H9 (cell line): ENCODE measurements at regions not wholly inside any gene's neighbourhood (a gene's known extent, or its start where the extent isn't known, plus 50 kb on each side); places are given as distances from the start of the nearest gene placed in this dataset.

Experiments used
- DNase-seq: peaks from one replicate; pipeline ENCODE4 v3.0.0-alpha.2; 2017
- H2AFZ ChIP-seq: one replicate; pipeline ENCODE4 v1.6.1; 2013; ENCODE audit warnings: mild to moderate bottlenecking, low read length, control low read depth, moderate library complexity
- H2AK5ac ChIP-seq: 2 replicates; pipeline ENCODE4 v1.6.1; 2013; ENCODE audit warnings: low read length, control low read depth, mixed read lengths; ENCODE audit not compliant: insufficient read length
- H2BK120ac ChIP-seq: one replicate; pipeline ENCODE4 v1.6.1; 2013; ENCODE audit warnings: low read depth, mild to moderate bottlenecking, low read length, control low read depth, inconsistent platforms; ENCODE audit not compliant: poor library complexity, severe bottlenecking
- H2BK12ac ChIP-seq: 2 replicates; pipeline ENCODE4 v1.6.1; 2013; ENCODE audit warnings: low read length, control low read depth, mixed read lengths, low read depth; ENCODE audit not compliant: insufficient read length
- H2BK15ac ChIP-seq: 2 replicates; pipeline ENCODE4 v1.6.1; 2013; ENCODE audit warnings: low read depth, low read length, control low read depth
- H2BK20ac ChIP-seq: one replicate; pipeline ENCODE4 v1.6.1; 2013; ENCODE audit warnings: low read depth, mild to moderate bottlenecking, low read length, control low read depth, inconsistent platforms; ENCODE audit not compliant: poor library complexity, severe bottlenecking
- H2BK5ac ChIP-seq: 2 replicates; pipeline ENCODE4 v1.6.1; 2013; ENCODE audit warnings: low read length, control low read depth, mixed read lengths; ENCODE audit not compliant: insufficient read length
- H3K14ac ChIP-seq: 2 replicates; pipeline ENCODE4 v1.6.1; 2013; ENCODE audit warnings: low read length, control low read depth; ENCODE audit not compliant: insufficient read depth
- H3K18ac ChIP-seq: 2 replicates; pipeline ENCODE4 v1.6.1; 2013; ENCODE audit warnings: low read depth, mild to moderate bottlenecking, mixed read lengths, low read length, control low read depth; ENCODE audit not compliant: insufficient read length
- H3K23ac ChIP-seq: 2 replicates; pipeline ENCODE4 v1.6.1; 2013; ENCODE audit warnings: low read length, control low read depth, mixed read lengths, low read depth; ENCODE audit not compliant: insufficient read length
- H3K23me2 ChIP-seq: 2 replicates; pipeline ENCODE4 v1.6.1; 2013; ENCODE audit warnings: low read depth, mild to moderate bottlenecking, mixed read lengths, low read length, control low read depth; ENCODE audit not compliant: insufficient read length, poor library complexity, severe bottlenecking
- H3K27ac ChIP-seq: 2 replicates; pipeline ENCODE4 v1.5.1; 2013; ENCODE audit warnings: low read length, control low read depth, mixed read lengths, low read depth; ENCODE audit not compliant: insufficient read length
- H3K27me3 ChIP-seq: 2 replicates; pipeline ENCODE4 v1.6.1; 2013; ENCODE audit warnings: low read length, control low read depth, inconsistent platforms; ENCODE audit not compliant: insufficient read depth
- H3K4ac ChIP-seq: 2 replicates; pipeline ENCODE4 v1.6.1; 2013; ENCODE audit warnings: low read depth, mild to moderate bottlenecking, control low read depth, inconsistent platforms, low read length, moderate library complexity
- H3K4me1 ChIP-seq: 2 replicates; pipeline ENCODE4 v1.6.1; 2013; ENCODE audit warnings: low read length, control low read depth, inconsistent platforms; ENCODE audit not compliant: insufficient read depth
- H3K4me2 ChIP-seq: 2 replicates; pipeline ENCODE4 v1.6.1; 2013; ENCODE audit warnings: low read length, control low read depth, mixed read lengths; ENCODE audit not compliant: insufficient read length, insufficient read depth
- H3K56ac ChIP-seq: 2 replicates; pipeline ENCODE4 v1.6.1; 2013; ENCODE audit warnings: low read depth, mild to moderate bottlenecking, mixed read lengths, low read length, control low read depth; ENCODE audit not compliant: insufficient read length
- H3K79me1 ChIP-seq: 2 replicates; pipeline ENCODE4 v1.6.1; 2013; ENCODE audit warnings: low read depth, mild to moderate bottlenecking, moderate library complexity, low read length, control low read depth, inconsistent platforms; ENCODE audit not compliant: insufficient read depth, poor library complexity, severe bottlenecking
- H3K79me2 ChIP-seq: 2 replicates; pipeline ENCODE4 v1.6.1; 2013; ENCODE audit warnings: low read length, control low read depth, inconsistent platforms; ENCODE audit not compliant: insufficient read depth
- H3K9ac ChIP-seq: 2 replicates; pipeline ENCODE4 v1.6.1; 2013; ENCODE audit warnings: low read length, control low read depth, mixed read lengths; ENCODE audit not compliant: insufficient read length; ENCODE audit errors: extremely low read depth
- H3K9me3 ChIP-seq: one replicate; pipeline ENCODE4 v1.6.1; 2013; ENCODE audit warnings: low read depth, low read length, inconsistent platforms; ENCODE audit not compliant: control insufficient read depth
- H3T11ph ChIP-seq: one replicate; pipeline ENCODE4 v1.6.1; 2013; ENCODE audit warnings: mild to moderate bottlenecking, low read length, control low read depth, inconsistent platforms
- H4K20me1 ChIP-seq: one replicate; pipeline ENCODE4 v1.6.1; 2013; ENCODE audit not compliant: control insufficient read depth, insufficient read length, insufficient read depth
- H4K5ac ChIP-seq: 2 replicates; pipeline ENCODE4 v1.6.1; 2013; ENCODE audit warnings: low read depth, mild to moderate bottlenecking, mixed read lengths, low read length, control low read depth; ENCODE audit not compliant: insufficient read length
- H4K8ac ChIP-seq: replicated peaks from 2 replicates; pipeline ENCODE4 v1.6.1; 2013; ENCODE audit warnings: low read length, control low read depth, mixed read lengths, low read depth; ENCODE audit not compliant: insufficient read length
- H4K91ac ChIP-seq: 2 replicates; pipeline ENCODE4 v1.6.1; 2013; ENCODE audit warnings: low read depth, mild to moderate bottlenecking, moderate library complexity, mixed read lengths, low read length, control low read depth; ENCODE audit not compliant: insufficient read length
- H3K27ac Mint-ChIP-seq, 3 experiments: 2 replicates in 2 of 3; 3 replicates in 1 of 3; pipeline ENCODE4 v1.8.0; 2020 to 2021; ENCODE audit warnings: mixed read lengths in 3 of 3, mild to moderate bottlenecking in 1 of 3, moderate library complexity in 1 of 3
- H3K27me3 Mint-ChIP-seq: 2 replicates; pipeline ENCODE4 v1.8.0; 2021; ENCODE audit warnings: low read depth, mild to moderate bottlenecking, moderate library complexity, mixed read lengths
- H3K36me3 Mint-ChIP-seq, 3 experiments: 2 replicates in 2 of 3; 3 replicates in 1 of 3; pipeline ENCODE4 v1.8.0; 2020 to 2021; ENCODE audit warnings: low read depth in 3 of 3, mixed read lengths in 3 of 3; ENCODE audit not compliant: insufficient read depth in 1 of 3
- H3K4me1 Mint-ChIP-seq, 2 experiments: 2 replicates each; pipeline ENCODE4 v1.8.0; 2020; ENCODE audit warnings: mixed read lengths in 2 of 2
- H3K4me3 Mint-ChIP-seq, 2 experiments: 2 replicates in 1 of 2; 3 replicates in 1 of 2; pipeline ENCODE4 v1.8.0; 2020 to 2021; ENCODE audit warnings: mild to moderate bottlenecking in 2 of 2, mixed read lengths in 2 of 2, moderate library complexity in 1 of 2
- H3K9me3 Mint-ChIP-seq, 2 experiments: 2 replicates in 1 of 2; 3 replicates in 1 of 2; pipeline ENCODE4 v1.8.0; 2020; ENCODE audit warnings: mild to moderate bottlenecking in 2 of 2, mixed read lengths in 2 of 2, moderate library complexity in 1 of 2
- WGBS: extraction: QIAGEN DNeasy Blood & Tissue Kit; methylation state at CpG from one replicate; pipeline ENCODE4 v1.1.7; 2013; ENCODE audit warnings: missing lambda C conversion rate, low lambda C conversion rate, mixed read lengths; ENCODE audit not compliant: insufficient read length; ENCODE audit errors: extremely low coverage; 5-methylcytosine and 5-hydroxymethylcytosine counted together
- TF ChIP-seq, protein P1 (sequence below): fragments of 200-600 bp; sonication (generic); conservative IDR thresholded peaks from 3 replicates; pipeline ENCODE4 v1.8.0; 2021; ENCODE audit warnings: antibody characterized with exemption, mild to moderate bottlenecking

- Mint-ChIP-seq H3K36me3 (no peaks in the 10 kb centered on the region), H3K27ac (no peak overlapping the region), H3K4me1 (no peaks in the 10 kb centered on the region), H3K27me3 (no peaks in the 10 kb centered on the region), H3K4me3 (no peak overlapping the region), H3K9me3 (no peaks in the 10 kb centered on the region)
- no peaks in the 10 kb centered on the region for H3K79me1 ChIP-seq
- no CpG with 5 or more reads among the region's 6 CpGs for WGBS
- H4K91ac ChIP-seq, result no peak overlapping the region
- H3K4me1 ChIP-seq, result no peaks in the 10 kb centered on the region
- TF ChIP-seq, protein P1, sequence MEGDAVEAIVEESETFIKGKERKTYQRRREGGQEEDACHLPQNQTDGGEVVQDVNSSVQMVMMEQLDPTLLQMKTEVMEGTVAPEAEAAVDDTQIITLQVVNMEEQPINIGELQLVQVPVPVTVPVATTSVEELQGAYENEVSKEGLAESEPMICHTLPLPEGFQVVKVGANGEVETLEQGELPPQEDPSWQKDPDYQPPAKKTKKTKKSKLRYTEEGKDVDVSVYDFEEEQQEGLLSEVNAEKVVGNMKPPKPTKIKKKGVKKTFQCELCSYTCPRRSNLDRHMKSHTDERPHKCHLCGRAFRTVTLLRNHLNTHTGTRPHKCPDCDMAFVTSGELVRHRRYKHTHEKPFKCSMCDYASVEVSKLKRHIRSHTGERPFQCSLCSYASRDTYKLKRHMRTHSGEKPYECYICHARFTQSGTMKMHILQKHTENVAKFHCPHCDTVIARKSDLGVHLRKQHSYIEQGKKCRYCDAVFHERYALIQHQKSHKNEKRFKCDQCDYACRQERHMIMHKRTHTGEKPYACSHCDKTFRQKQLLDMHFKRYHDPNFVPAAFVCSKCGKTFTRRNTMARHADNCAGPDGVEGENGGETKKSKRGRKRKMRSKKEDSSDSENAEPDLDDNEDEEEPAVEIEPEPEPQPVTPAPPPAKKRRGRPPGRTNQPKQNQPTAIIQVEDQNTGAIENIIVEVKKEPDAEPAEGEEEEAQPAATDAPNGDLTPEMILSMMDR, result no peak
- no peak overlapping the region for H2AFZ ChIP-seq
- no peak overlapping the region for H3K23ac ChIP-seq
- no peak overlapping the region for H2BK5ac ChIP-seq
- no peak overlapping the region for H3K4me2 ChIP-seq
- H4K20me1 ChIP-seq, result no peaks in the 10 kb centered on the region
- no peak overlapping the region for H3K27ac ChIP-seq
- H2BK12ac ChIP-seq, result no peak overlapping the region
- no peak overlapping the region for H3K9ac ChIP-seq
- no peak overlapping the region for H2BK15ac ChIP-seq
- no peak overlapping the region for H4K8ac ChIP-seq
- H3K14ac ChIP-seq, result no peak overlapping the region
- H3K9me3 ChIP-seq, result no peaks in the 10 kb centered on the region
- DNase-seq, result no peak
- H3K27me3 ChIP-seq, result no peaks in the 10 kb centered on the region
- H3K56ac ChIP-seq, result no peak overlapping the region
- no peak overlapping the region for H4K5ac ChIP-seq
- H3K23me2 ChIP-seq, result no peaks in the 10 kb centered on the region
- no peak overlapping the region for H2BK20ac ChIP-seq
- H2BK120ac ChIP-seq, result no peak overlapping the region
- H2AK5ac ChIP-seq, result no peak overlapping the region
- H3K79me2 ChIP-seq, result no peaks in the 10 kb centered on the region
- H3K4ac ChIP-seq, result no peak overlapping the region
- H3T11ph ChIP-seq, result no peak overlapping the region
- H3K18ac ChIP-seq, result no peak overlapping the region
Measured at GRCh38 chr15:97679106-97679688, 281.3 kb upstream of the ARRDC4 start.
